Stimulated activated naive CD8-positive, alpha-beta T cell treated with anti-CD3 and anti-CD28 coated beads, Interleukin-15, Interleukin-2, amounts not matched to agents 100 U/mL and 50 U/mL, for 24 hours (primary cell): ENCODE measurements at regions not wholly inside any gene's neighbourhood (a gene's known extent, or its start where the extent isn't known, plus 50 kb on each side); places are given as distances from the start of the nearest gene placed in this dataset.
"Not testable (repeated sequence)": the region's sequence is repeated elsewhere in the genome, so short reads cannot be mapped to it uniquely, and the experiment has no call there.

Experiments
- ATAC-seq: fragments of 150-1000 bp; cut with Tn5 transposase; one replicate; pipeline ENCODE4 v1.10.0; 2021
- DNase-seq: peaks from one replicate; pipeline ENCODE4 v3.0.0; 2021

GRCh38 chr2:182477774-182478173 is 50.9 kb upstream of the PDE1A start:
- no peak for DNase-seq
- no peak for ATAC-seq

- no peak for ATAC-seq
Observed at GRCh38 chr2:182481676-182482075, 54.8 kb upstream of the PDE1A start.

GRCh38 chr2:182482511-182482910 is 55.7 kb upstream of the PDE1A start:
- ATAC-seq: no peak
- no peak for DNase-seq

More at GRCh38 chr2:182481676-182482075, 54.8 kb upstream of the PDE1A start:
- DNase-seq: no peak

- no peak for ATAC-seq
- DNase-seq: no peak
Observed at GRCh38 chr2:182496596-182496995, 69.8 kb upstream of the PDE1A start.

GRCh38 chr2:182499706-182500470 is 73.1 kb upstream of the PDE1A start:
- ATAC-seq (no peak), DNase-seq (no peak)

- no peak for ATAC-seq
- no peak for DNase-seq
Observed at GRCh38 chr2:182503886-182504285, 77.0 kb upstream of the PDE1A start.

GRCh38 chr2:182504903-182505302 is 78.1 kb upstream of the PDE1A start:
- DNase-seq: no peak
- ATAC-seq: no peak

- no peak for ATAC-seq
- DNase-seq: no peak
Observed at GRCh38 chr2:182506606-182507005, 79.8 kb upstream of the PDE1A start.

- DNase-seq, ATAC-seq: not testable (repeated sequence)
Observed at GRCh38 chr2:182508583-182508982, 81.7 kb upstream of the PDE1A start.

- no peak for ATAC-seq
- DNase-seq: no peak
Observed at GRCh38 chr2:182509216-182509615, 82.4 kb upstream of the PDE1A start.

- no peak for ATAC-seq
Observed at GRCh38 chr2:182521453-182522404, 94.9 kb upstream of the PDE1A start.

GRCh38 chr2:182522405-182522896 is 95.6 kb upstream of the PDE1A start:
- DNase-seq (no peak), ATAC-seq (no peak)

More at GRCh38 chr2:182521453-182522404, 94.9 kb upstream of the PDE1A start:
- no peak for DNase-seq

GRCh38 chr2:182522972-182523473 is 96.2 kb upstream of the PDE1A start:
- DNase-seq: no peak
- ATAC-seq: no peak

- DNase-seq (no peak), ATAC-seq (no peak)
Observed at GRCh38 chr2:182530636-182531035, 103.8 kb upstream of the PDE1A start.

- DNase-seq (no peak), ATAC-seq (no peak)
Observed at GRCh38 chr2:182540252-182540651, 113.4 kb upstream of the PDE1A start.

GRCh38 chr2:182541268-182541667 is 114.4 kb upstream of the PDE1A start:
- ATAC-seq (no peak), DNase-seq (no peak)

GRCh38 chr2:182542501-182543258 is 115.8 kb upstream of the PDE1A start:
- DNase-seq: no peak
- ATAC-seq: no peak

- ATAC-seq (no peak), DNase-seq (no peak)
Observed at GRCh38 chr2:182543741-182544525, 117.1 kb upstream of the PDE1A start.

GRCh38 chr2:182545420-182546167 is 118.8 kb upstream of the PDE1A start:
- ATAC-seq: no peak
- no peak for DNase-seq
